ENCODE measurements at regions not wholly inside any gene's neighbourhood (a gene's known extent, or its start where the extent isn't known, plus 50 kb on each side); places are given as distances from the start of the nearest gene placed in this dataset.
A peak's percentile ranks its signal among the peaks of the same experiment; 100 is the strongest.

DNA sequence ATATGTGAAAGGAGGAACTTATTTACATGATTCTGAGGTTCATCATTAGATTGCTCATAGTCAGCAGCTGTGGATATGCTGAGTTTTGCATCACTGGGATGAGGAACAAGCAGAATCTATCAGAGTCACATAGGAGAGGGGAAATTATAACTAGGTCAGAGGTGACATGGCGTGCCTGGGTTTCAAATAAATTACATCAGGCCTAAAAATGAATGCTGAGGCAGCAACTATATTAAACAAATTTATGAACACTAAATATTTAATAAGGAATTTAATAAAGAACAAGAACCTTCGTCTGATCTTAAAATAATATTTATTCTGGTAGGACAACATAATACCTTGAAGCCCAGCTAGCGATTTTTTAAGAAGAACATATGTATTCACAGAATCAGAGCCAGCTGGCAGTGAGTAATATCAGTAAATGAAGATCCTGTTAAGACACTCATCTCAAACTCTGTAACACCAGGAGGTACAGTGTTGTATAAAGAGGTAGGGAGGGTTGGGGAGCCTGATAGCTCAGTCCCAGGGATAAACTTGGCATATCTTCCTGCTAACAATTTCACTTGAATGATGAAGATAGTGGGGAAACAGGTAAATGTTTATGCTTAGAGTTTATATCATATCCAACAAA, 60.9 kb upstream of the HS3ST1 start:
- no peak overlapping the region for H3K27ac Mint-ChIP-seq
- no peak overlapping the region for H3K4me3 Mint-ChIP-seq
- no peak for DNase-seq
- H3K9ac ChIP-seq (ENCODE audit: extremely low read depth, low read length, poor library complexity, severe bottlenecking): no peak overlapping the region
- no peaks in the 10 kb centered on the region for H3K36me3 Mint-ChIP-seq (ENCODE audit: low read depth)
- WGBS, 2 experiments (ENCODE audit: insufficient coverage in 1 of 2, insufficient read length in 1 of 2): 94 to 100% methylated on average over 1 to 3 of the region's 3 CpGs
- H3K4me1 ChIP-seq (ENCODE audit: control insufficient read depth, insufficient read depth, low read length): peaks cover 4% of the 10 kb centered on the region
- TF ChIP-seq, protein P1, sequence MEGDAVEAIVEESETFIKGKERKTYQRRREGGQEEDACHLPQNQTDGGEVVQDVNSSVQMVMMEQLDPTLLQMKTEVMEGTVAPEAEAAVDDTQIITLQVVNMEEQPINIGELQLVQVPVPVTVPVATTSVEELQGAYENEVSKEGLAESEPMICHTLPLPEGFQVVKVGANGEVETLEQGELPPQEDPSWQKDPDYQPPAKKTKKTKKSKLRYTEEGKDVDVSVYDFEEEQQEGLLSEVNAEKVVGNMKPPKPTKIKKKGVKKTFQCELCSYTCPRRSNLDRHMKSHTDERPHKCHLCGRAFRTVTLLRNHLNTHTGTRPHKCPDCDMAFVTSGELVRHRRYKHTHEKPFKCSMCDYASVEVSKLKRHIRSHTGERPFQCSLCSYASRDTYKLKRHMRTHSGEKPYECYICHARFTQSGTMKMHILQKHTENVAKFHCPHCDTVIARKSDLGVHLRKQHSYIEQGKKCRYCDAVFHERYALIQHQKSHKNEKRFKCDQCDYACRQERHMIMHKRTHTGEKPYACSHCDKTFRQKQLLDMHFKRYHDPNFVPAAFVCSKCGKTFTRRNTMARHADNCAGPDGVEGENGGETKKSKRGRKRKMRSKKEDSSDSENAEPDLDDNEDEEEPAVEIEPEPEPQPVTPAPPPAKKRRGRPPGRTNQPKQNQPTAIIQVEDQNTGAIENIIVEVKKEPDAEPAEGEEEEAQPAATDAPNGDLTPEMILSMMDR (conservative IDR thresholded peaks at IDR 0.05): no peak
- H3K36me3 ChIP-seq (ENCODE audit: control insufficient read depth, insufficient read depth, low read length): no peaks in the 10 kb centered on the region
- no peaks in the 10 kb centered on the region for H3K9me3 Mint-ChIP-seq
- no peak overlapping the region for H3K4me3 ChIP-seq (ENCODE audit: low read length)
- peaks cover 6% of the 10 kb centered on the region for H3K9me3 ChIP-seq (ENCODE audit: control insufficient read depth, low read length)
- H3K27ac ChIP-seq (ENCODE audit: low read depth, low read length): no peak overlapping the region
- no peaks in the 10 kb centered on the region for H3K27me3 Mint-ChIP-seq (ENCODE audit: insufficient read depth)
- H3K27me3 ChIP-seq (ENCODE audit: control insufficient read depth, insufficient read depth, low read length, poor library complexity, severe bottlenecking): no peaks in the 10 kb centered on the region
- H3K4me1 Mint-ChIP-seq: peaks cover 6% of the 10 kb centered on the region

- no peak overlapping the region for H3K4me3 Mint-ChIP-seq
- no peak overlapping the region for H3K9ac ChIP-seq (ENCODE audit: extremely low read depth, low read length, poor library complexity, severe bottlenecking)
- no peaks in the 10 kb centered on the region for H3K9me3 Mint-ChIP-seq
- DNase-seq: no peak
- no peak overlapping the region for H3K27ac ChIP-seq (ENCODE audit: low read depth, low read length)
- H3K4me3 ChIP-seq (ENCODE audit: low read length): no peak overlapping the region
- no peak overlapping the region for H3K27ac Mint-ChIP-seq
- peaks cover 6% of the 10 kb centered on the region for H3K9me3 ChIP-seq (ENCODE audit: control insufficient read depth, low read length)
- 87 to 91% methylated on average over 5 to 6 of the region's 6 CpGs for WGBS, 2 experiments (ENCODE audit: insufficient coverage in 1 of 2, insufficient read length in 1 of 2)
- H3K4me1 ChIP-seq (ENCODE audit: control insufficient read depth, insufficient read depth, low read length): peaks cover 4% of the 10 kb centered on the region
- no peaks in the 10 kb centered on the region for H3K27me3 ChIP-seq (ENCODE audit: control insufficient read depth, insufficient read depth, low read length, poor library complexity, severe bottlenecking)
- no peaks in the 10 kb centered on the region for H3K27me3 Mint-ChIP-seq (ENCODE audit: insufficient read depth)
- H3K4me1 Mint-ChIP-seq: peaks cover 6% of the 10 kb centered on the region
- H3K36me3 ChIP-seq (ENCODE audit: control insufficient read depth, insufficient read depth, low read length): no peaks in the 10 kb centered on the region
- TF ChIP-seq, protein P1 (conservative IDR thresholded peaks at IDR 0.05): peak; percentile 72
- no peaks in the 10 kb centered on the region for H3K36me3 Mint-ChIP-seq (ENCODE audit: low read depth)
These were observed 60.2 kb upstream of the HS3ST1 start for GRCh38 chr4:11488657-11489452.

DNA sequence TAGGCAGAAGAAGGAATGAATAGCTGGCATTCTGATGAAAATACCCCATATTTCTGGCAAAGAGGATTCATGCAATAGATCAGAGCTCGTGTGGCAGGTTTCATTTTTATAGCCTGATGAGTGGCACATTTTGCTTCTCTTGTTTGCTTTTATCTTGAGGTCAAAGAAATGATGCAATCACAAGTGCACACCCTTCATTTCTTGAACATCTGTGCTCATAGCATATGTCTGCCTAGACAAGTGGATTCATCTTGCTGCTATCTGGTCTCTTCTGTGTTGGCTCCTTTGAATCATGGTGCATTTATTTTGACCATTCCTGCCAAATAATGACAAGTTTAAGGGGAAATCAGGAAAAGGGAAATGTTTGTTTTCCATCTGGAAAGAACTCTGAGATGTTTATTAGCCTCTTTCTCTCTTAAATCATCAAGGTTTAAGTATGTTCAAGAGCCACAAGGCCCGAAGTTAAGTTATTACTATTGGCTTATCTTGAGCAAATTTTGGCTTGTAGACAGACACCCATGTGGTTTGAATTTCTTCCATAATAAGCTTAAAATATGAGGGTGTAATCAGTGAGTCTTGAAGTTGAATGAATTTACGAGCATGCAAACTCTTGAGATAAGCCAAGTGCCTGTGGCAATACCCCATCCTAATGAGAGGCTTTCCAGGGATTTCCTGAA, 59.3 kb upstream of the HS3ST1 start:
- Mint-ChIP-seq H3K27ac (no peak overlapping the region), H3K4me1 (peaks cover 6% of the 10 kb centered on the region), H3K27me3 (ENCODE audit: insufficient read depth) (no peaks in the 10 kb centered on the region), H3K4me3 (no peak overlapping the region), H3K36me3 (ENCODE audit: low read depth) (no peaks in the 10 kb centered on the region), H3K9me3 (no peaks in the 10 kb centered on the region)
- no peak for DNase-seq
- H3K27me3 ChIP-seq (ENCODE audit: control insufficient read depth, insufficient read depth, low read length, poor library complexity, severe bottlenecking): no peaks in the 10 kb centered on the region
- H3K27ac ChIP-seq (ENCODE audit: low read depth, low read length): no peak overlapping the region
- H3K9me3 ChIP-seq (ENCODE audit: control insufficient read depth, low read length): peaks cover 6% of the 10 kb centered on the region
- TF ChIP-seq, protein P1 (conservative IDR thresholded peaks at IDR 0.05): no peak
- no peak overlapping the region for H3K9ac ChIP-seq (ENCODE audit: extremely low read depth, low read length, poor library complexity, severe bottlenecking)
- WGBS, 2 experiments (ENCODE audit: insufficient coverage in 1 of 2, insufficient read length in 1 of 2): 94 to 100% methylated on average over 2 to 3 of the region's 3 CpGs
- H3K36me3 ChIP-seq (ENCODE audit: control insufficient read depth, insufficient read depth, low read length): no peaks in the 10 kb centered on the region
- H3K4me1 ChIP-seq (ENCODE audit: control insufficient read depth, insufficient read depth, low read length): peaks cover 4% of the 10 kb centered on the region
- H3K4me3 ChIP-seq (ENCODE audit: low read length): no peak overlapping the region
